Esophagus muscularis mucosa (tissue), 3 donors: ENCODE measurements at regions not wholly inside any gene's neighbourhood (a gene's known extent, or its start where the extent isn't known, plus 50 kb on each side); places are given as distances from the start of the nearest gene placed in this dataset.

Source experiments
- POLR2A ChIP-seq: fragments of 450-650 bp; IDR thresholded peaks from one replicate; pipeline ENCODE4 v1.6.1; 2017; ENCODE audit warnings: antibody characterized with exemption, moderate library complexity, mild to moderate bottlenecking, low read depth
- POLR2AphosphoS5 ChIP-seq, 2 donors: sonication (generic); formaldehyde crosslinking; IDR thresholded peaks; one replicate each; pipeline ENCODE4 v1.6.1; 2017; ENCODE audit warnings: antibody characterized with exemption in 2 of 2
- TF ChIP-seq, protein P1 (sequence below), 3 experiments: fragments of 200-600 bp in 2 of 3; fragments of 450-650 bp in 1 of 3; sonication (generic) in 2 of 3; IDR thresholded peaks; one replicate each; pipeline ENCODE4 v1.5.1; 2017 to 2019; ENCODE audit warnings: antibody characterized with exemption in 3 of 3, mild to moderate bottlenecking in 2 of 3, moderate library complexity in 1 of 3

DNA sequence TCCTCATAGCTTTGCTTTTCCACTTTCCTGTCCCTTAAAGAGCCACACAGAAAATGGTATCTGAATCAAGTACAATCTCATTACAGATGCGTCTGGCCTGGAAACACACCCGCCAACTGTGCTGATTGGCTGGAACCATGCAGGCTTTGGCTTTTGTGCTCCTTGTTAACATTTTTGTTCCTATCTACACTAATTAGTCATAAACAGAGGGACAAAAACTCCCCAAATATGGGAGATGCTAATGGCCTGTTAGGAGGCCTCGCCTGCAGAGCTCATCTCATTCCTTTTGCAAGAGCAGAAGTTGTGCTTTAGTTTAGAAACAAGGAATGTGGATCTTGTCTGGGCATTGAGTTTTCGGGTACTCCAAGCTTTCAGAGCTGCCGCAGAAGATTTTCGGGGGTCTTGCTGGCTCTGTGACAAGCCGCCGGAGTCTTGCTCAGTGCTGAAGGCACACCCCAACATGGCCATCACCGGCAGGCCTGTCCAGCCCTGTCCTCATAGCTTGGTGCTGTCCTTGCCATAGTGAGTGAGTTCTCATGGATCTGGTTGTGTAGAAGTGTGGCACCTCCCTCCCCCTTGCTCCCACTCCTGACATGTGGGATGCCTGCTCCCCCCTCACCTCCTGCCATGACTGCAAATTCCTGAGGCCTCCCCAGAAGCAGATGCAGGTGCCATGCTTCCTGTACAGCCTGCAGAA is 69.8 kb downstream of the METRNL start:
- TF ChIP-seq, protein P1, sequence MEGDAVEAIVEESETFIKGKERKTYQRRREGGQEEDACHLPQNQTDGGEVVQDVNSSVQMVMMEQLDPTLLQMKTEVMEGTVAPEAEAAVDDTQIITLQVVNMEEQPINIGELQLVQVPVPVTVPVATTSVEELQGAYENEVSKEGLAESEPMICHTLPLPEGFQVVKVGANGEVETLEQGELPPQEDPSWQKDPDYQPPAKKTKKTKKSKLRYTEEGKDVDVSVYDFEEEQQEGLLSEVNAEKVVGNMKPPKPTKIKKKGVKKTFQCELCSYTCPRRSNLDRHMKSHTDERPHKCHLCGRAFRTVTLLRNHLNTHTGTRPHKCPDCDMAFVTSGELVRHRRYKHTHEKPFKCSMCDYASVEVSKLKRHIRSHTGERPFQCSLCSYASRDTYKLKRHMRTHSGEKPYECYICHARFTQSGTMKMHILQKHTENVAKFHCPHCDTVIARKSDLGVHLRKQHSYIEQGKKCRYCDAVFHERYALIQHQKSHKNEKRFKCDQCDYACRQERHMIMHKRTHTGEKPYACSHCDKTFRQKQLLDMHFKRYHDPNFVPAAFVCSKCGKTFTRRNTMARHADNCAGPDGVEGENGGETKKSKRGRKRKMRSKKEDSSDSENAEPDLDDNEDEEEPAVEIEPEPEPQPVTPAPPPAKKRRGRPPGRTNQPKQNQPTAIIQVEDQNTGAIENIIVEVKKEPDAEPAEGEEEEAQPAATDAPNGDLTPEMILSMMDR (IDR thresholded peaks at IDR 0.05), result no peak
- TF ChIP-seq POLR2A, result no peak
- no peak for TF ChIP-seq POLR2AphosphoS5 (IDR thresholded peaks at IDR 0.05)
